ENCODE measurements at regions not wholly inside any gene's neighbourhood (a gene's known extent, or its start where the extent isn't known, plus 50 kb on each side); places are given as distances from the start of the nearest gene placed in this dataset.
"Not testable (repeated sequence)": the region's sequence is repeated elsewhere in the genome, so short reads cannot be mapped to it uniquely, and the experiment has no call there.

DNA sequence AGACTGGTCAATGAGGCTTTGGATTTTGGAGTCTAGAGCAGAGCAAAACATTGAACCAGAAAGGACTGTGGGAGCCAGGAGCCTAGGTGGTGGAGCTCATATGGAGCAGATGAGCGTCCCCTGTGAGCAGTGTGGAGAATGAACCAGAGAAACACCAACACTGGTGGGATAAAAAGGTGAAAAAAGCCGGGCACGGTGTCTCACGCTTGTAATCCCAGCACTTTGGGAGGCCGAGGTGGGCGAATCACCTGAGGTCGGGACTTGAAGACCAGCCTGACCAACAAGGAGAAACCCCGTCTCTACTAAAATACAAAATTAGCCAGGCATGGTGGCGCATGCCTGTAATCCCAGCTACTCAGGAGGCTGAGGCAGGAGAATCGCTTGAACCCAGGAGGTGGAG is 192.7 kb upstream of the CDH5 start:
- DNase-seq (ENCODE audit: low read depth in 3 of 3): not testable (repeated sequence)

DNA sequence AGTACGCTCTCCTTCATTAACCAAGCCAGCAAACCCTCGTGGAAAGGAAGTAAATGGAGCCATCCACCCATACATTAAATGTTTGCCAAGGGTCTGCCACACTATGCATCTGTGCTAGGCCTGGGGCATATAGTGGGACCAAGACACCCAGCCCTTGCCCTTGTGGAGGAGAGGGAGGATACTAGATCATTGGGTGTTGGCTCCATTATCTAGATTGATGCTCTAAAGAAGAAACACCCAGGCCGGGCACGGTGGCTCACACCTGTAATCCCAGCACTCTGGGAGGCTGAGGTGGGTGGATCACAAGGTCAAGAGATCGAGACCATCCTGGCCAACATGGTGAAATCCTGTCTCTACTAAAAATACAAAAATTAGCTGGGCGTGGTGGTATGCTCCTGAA is 193.3 kb upstream of the CDH5 start:
- DNase-seq (ENCODE audit: low read depth in 3 of 3): not testable (repeated sequence)

DNA sequence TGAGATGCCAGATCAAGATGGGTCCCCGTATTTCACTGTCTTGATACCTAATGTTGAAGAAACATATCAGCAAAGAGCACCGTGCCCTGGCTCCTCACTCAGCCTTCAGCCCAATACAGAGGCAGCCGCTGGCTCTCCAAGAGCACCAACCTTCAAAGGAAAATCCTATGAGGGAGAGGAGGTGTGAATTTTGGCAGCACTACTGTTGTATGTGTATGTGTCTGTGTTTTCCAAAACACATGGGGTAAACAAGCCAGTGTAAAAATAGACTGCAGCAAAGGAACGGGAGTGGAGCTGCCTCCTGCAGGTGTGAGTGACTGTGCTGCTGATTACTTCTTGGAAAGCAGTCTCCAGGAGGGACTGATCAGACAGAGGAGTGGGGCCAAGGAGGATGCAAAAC is 194.0 kb upstream of the CDH5 start:
- DNase-seq (ENCODE audit: low read depth in 3 of 3): no peak

DNA sequence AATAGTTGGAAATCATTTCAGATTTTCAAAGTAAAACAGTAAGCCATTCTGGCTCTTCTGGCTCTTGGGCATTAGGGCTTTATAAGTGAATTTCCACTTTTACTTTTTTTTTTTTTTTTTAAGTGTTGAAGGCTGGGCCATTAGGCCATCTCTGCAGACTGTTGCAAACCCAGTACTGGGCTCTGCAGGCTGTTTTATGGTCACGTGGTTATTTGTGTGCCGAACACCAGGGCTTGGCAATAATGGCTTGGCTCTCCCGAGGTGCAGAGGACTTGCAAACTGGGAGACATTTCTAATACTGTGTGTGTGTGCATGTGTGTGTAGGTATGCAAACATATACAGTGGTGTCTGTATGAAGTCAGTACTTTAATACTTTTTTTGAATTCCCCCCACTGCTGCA is 194.9 kb upstream of the CDH5 start:
- DNase-seq (ENCODE audit: low read depth in 3 of 3): no peak

DNA sequence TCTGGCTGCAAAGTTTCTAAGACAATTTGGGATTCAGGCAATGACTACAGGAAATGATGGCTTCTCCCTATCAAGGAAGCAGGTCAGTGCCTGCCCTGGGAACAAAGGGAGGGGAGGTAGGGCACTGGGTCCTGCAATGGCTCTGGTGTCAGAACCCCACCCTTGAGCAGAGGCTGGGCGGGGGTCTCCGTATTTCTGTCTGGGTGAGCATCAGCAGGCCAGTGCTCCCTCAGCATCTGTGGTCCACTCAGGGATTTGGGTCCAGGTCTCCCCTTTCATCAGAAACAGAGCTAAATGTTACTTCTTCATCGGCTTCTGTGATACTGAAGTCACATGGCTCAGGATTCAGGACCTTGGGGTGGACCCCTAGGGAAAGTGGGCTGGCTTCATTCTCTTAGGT is 195.5 kb upstream of the CDH5 start:
- DNase-seq (ENCODE audit: low read depth in 3 of 3): no peak

DNA sequence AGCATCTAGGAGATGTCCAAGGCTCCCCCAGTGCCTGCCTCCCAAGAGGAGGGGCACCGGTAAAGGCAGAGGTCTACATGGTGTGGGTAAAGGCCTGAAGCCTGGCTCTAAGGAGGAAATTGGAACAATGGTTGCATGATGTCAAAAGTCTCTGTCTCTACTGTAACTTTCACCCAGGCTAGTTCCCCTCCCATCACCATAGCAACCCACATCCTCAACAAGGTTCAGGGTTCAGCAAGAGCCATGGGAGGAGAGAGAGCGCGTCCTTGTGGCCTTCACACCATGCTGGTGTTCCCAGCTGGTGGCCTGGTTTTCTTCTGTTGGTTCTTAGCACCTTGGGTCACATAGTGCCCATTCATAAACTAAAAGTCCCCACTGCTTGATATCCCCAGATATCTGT is 196.7 kb upstream of the CDH5 start:
- no peak for DNase-seq (ENCODE audit: low read depth in 3 of 3)

DNA sequence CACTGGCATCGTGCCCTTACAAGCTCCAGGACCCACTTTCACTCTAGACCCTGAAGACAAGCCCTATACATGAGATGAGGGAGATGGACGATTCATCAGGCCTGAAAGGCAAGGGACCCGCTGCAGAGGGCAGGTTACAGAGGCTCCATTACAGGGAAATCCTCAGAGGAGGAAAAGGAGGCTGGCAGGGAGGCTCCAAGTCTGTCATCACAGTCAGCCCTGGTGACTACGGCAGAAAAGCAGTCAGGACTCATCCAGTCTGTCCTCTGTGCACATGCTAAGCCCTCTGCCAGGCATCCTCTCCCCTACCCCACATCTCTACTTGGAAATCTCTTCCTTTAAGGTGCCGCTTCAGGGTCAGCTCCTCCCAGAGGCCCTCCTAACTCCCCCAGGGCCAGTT is 197.7 kb upstream of the CDH5 start:
- no peak for DNase-seq (ENCODE audit: low read depth in 3 of 3)

DNA sequence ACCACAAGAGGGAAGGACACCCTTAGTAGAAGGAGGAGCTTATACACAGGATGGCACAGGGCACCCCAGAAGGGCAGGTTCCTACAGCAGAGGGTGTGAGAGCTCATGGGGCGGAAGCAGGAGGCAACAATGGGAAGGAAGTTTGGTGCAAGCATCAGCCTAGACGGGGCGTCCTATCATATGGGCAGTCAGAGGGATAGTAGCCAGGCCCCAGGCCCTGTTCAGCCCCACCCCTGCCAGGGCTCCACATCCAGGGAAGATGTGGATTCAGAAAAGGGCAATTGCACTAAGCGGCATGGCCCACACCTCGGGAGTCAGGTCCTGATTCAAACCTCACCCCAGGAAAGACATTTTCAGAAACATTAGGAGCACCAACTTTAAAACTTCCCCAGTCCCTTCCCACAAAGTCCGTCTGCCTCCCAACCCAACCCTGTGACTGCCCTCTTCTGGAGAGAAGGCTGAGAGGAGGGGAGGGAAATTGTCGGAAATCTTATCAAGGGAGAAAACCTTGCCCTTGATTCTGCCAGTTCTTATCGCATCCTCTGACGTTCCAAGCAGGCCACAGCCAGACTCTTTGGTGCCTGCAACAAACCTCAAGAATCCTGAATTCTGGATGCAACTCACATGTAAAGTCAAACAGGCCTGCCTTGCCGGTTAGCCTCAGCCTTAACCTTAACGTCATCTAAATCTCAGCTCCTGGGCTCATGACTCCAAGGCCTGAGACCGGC is 198.8 kb upstream of the CDH5 start:
- no peak for DNase-seq (ENCODE audit: low read depth in 3 of 3)

DNA sequence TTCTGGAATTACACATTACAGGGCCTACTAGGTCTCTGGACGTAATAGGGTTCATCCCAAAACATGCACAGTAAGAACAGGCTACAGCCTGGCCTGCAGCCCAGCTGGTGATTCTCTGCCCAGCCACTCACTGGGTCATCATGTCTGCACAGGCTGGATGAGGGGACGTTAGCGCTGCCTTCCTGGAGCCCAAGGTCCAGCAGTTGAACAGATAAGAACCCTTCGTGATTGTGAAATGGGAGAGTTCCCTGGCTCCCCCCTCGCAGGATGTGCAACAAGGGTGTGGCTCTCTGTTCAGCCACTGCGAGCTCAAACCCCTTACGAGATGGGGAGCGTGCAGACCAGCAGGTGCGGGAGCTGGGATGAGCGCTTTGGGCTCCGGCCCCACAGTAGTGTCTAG is 200.0 kb upstream of the CDH5 start:
- DNase-seq (ENCODE audit: low read depth in 3 of 3): no peak

DNA sequence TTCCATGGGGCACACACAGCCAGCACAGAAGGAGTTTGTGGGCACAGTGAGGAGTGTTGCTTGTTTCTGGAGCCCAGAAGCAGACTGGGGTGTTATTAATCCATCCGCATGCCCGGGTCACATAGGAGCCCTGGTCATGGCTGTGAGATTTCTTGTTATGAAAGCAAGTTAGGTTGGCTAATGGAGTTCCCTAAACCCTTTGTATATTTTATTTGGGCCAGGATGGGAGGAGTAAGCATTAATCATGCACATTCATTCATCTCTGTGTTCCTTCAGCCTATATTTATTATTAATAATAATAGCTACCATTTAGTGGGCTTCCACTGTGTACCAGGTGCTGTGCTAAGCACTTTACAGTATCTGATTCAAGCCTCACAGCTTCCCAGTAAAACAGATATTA is 200.6 kb upstream of the CDH5 start:
- DNase-seq (ENCODE audit: low read depth in 3 of 3): no peak

DNA sequence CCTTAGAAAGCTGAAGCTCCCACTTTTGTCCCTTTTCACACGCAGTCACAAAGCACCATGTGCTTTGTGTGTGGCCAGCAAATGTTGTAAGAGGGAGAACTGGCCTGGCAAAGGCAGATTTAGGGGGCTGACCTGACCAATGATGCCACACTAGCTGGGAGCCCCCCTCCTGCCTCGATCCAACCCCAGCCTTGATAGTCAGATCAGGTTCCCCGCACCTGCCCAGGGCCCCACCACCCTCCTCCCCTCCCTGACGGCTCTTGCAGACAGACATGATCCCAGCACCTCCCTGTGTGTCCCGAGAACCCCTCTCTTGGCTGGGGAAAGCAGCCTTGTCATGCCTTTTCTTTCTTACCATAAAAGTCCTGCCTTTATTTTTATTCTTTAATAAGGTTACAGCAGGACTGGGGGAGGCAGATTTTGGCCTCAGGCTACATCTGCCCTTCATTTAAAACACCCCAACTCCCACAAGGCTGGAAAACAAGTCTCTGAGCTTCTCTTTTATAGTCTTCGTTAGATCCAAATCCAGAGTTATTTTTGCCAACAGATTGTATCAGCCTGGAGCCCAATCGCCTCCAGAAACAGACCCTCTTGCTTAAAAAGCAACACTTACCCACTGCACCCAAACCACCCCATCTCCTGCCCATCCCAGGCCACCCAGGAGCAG is 201.8 kb upstream of the CDH5 start:
- no peak for DNase-seq (ENCODE audit: low read depth in 3 of 3)

DNA sequence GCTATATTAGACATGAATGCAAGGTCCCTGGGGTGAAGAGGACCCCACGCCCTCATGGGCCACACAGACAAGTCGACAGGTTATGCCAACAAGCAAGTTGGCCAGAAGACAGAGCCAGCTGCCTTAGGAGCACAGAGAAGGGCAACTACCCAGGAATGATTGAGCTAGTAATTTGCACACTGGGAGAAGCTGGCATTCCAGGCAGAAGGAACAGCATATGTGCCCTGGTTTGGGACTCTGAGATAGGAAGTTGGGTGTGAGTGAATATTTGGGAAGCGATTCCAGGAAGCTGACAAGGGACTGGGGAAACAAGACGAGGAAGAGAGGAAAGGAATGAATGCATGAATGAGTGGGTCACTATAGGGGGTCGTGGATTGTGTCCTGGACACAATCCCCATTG is 203.7 kb upstream of the CDH5 start:
- DNase-seq (ENCODE audit: low read depth in 3 of 3): no peak

DNA sequence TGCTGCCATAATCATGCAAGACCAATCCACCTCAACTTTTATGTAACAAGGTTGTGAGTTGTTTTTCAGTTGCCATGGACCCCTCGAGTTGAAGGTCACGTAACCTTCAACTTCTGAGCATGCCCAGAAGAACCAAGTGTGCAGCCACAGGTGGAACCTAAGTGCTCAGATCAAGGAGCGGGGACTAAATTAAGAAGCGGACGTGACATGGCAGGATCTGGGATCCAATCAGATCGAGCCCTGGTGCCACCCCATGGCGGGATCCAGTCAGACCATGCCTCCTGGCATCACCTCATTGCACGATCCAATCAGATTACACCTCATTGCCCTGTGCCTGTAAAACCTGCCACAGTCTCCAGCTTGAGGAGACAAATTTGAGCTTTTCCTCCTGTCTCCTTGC is 204.5 kb upstream of the CDH5 start:
- DNase-seq (ENCODE audit: low read depth in 3 of 3): no peak

DNA sequence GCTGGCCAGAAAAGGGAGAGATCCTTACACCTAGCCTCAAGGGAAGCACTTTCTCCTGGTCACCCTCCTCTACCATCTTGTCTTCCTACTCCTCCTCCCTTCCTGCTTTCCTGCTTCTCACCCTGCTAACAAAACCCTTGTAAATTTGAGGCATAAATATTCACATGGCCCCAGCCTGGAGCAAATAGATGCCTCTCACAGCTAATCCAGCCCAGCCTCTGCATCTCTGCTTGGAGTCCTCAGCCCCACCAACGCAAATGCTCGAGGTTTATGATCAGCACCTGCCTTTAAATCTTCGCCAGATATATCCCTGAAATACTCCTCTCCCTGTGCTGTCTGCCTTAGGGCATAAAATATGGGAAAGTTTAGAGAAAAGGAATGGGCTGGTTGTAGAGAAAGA is 205.2 kb upstream of the CDH5 start:
- DNase-seq (ENCODE audit: low read depth in 3 of 3): no peak

DNA sequence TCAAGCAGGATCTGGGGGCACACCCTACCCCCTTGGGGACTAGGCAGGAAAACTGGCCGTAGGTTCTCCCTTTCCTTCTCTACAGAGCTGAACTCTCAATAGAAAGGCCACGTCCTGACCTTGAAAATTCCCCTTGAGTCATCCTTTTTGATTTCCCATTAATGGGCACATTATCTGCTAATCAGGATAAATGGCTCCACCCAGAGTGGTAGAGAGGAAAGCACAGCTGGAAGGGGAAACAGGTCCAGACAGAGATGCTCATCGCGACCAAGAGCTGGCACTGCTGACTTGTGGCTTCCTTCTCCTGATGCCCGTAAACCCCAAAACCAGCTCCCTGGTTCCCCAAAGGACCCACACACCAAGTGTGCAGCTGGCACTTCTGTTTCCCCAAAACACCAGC is 206.5 kb upstream of the CDH5 start:
- DNase-seq (ENCODE audit: low read depth in 3 of 3): no peak

DNA sequence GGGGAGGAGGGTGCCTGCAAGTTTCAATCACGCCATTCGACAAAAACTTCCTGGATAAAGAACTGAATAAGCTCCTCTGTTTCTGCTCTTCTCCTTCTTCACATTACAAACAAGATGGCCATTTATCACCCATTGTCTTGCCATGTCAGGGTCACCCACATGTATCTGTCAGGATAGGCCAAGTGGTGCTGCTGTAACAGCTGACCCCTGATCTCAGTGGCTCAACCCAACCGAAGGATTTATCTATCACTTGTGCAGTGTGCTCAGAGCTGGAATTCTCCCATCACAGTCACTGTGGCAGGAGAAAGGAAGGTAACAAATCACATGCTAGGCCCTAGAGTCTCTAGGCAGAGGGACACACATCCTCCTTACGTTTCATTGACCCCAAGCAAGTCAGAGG is 210.0 kb upstream of the CDH5 start:
- DNase-seq (ENCODE audit: low read depth in 3 of 3): no peak

DNA sequence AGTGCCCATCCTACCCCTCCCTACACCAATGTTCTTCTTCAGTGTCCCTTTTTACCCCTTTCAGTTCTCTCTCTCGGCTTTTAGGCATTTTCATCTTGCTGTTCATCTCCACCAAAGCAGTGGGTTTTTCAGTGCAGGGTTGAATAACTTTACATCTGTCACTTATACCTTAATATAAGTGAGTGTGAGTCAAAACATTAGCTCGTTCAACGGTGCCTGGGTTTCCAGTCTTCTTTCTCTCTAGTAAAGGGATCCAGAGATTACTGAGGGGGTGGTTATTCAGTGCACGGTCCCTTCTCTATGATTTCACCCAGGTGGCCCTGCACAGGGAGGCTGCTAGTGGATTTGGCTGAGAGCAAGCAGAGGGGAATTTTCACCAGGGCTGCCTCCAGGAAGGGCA is 210.6 kb upstream of the CDH5 start:
- no peak for DNase-seq (ENCODE audit: low read depth in 3 of 3)

DNA sequence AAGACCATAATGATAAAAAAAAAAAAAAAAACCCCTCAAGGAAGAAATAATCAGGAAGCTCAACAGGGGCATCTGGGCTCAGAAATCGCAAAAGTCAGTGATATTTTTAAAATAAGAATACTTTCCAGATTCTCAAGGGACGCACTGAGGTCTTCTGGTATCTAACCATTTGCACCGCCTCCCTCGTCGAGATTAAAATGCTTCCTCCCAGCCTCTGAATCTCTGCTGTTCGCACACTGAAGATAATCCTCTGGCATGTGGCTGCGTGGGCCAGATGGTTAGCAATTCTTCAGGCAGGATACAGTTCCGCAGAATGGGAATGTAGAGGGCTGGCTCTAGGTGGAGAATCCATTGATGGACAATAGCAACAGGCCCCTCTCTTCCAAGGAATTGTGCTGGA is 211.7 kb upstream of the CDH5 start:
- no peak for DNase-seq (ENCODE audit: low read depth in 3 of 3)

DNA sequence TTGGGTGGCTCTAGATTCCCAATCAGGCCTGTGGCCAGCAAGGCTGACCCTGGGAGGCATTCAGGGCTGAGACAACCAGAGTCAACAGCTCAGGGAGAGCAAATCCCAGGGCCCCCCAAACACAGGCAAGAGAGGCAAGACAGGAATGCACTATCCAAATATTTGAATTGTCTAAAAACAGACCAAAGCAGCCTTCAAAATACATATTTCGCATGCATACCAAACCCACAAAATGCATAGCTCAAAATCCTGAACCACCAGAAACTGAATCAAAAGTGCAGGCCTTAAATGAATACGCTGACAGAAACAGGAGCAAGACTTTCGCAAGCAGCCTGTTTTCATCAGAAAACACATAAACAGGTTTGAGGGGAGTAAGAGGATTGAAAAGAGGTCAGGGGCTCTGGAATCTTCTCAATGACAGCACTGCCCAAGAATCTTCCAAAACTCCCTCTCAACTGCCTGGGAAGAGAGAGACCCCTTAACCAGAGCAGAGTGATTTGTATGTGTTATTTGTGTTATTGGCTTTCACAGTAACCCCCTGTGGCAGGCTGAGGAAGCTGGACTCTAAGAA is 213.6 kb upstream of the CDH5 start:
- no peak for DNase-seq (ENCODE audit: low read depth in 3 of 3)

DNA sequence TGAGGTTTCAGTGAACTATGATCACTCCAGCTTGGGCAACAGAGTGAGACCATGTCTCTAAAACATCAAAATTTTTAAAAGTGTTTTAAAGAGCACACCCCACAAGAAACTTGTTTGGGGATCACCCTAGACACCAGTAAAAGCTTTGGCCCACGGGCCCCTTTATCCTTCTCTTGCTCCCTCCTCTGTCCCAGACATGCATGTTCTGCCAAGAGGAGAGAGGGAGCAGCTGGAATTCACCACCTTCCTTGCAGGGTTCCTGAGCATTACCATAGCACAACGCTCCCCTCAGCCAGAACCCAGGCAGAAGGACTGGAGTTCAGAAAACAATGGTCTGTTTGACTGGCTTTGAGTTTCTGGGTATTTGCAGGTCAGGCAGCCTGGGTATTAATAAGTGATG is 214.3 kb upstream of the CDH5 start:
- DNase-seq (ENCODE audit: low read depth in 3 of 3): no peak

DNA sequence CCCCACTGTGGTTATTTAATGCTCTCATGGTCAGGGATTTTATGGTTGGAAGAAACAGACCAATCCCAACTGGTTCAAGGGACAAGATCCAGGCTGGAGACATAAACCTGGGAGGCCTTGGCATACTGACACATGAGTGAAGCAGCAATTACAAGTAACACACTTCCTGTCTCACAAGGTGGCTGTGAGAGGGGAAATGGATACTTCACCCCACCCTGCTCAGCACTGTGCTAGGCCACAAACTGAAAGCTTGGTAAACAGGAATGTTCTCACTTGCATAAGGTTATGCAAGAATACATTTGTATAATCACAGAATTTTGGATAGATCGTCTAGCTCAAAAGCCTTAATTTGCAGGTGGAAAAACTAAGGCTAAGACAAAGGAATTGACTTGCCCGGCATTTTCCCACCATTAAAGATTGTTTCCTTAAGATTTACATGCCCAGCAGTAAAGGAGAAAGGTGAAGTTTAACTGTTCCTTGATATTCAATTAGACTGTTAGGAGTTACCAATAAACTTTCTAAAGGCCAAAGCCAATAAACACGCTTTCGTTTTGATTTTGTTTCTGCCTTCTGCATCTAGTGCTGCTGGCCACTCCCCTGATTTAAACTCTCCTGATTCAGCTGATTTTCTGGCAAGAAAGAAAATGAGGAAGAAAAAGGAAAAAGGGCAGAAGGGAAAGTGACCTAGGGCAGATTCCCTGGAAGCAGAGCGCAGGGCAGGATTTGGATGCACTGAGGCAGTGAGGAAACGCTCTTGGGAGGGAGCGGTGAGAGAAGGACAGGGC is 215.6 kb upstream of the CDH5 start:
- DNase-seq (ENCODE audit: low read depth in 3 of 3): no peak

DNA sequence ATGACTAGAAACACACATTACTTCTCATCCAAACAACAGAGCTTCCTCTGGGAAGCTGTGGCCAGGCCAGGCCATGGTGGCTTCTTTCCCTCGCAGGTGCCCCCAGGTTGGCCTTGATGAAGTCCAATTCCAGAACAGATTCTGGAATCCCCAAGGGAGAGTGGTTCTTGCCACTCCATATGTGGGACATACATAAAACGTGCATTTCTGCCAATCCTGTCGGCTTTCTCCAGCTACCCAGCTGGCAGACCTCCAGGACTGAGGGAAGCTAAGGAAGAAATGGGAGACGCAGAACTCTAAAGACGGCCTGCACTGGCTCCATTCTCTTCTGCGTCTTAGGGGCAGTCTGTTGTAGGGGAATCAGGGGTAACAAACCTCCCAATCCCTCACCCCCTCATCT is 219.2 kb upstream of the CDH5 start:
- DNase-seq (ENCODE audit: low read depth in 3 of 3): no peak

DNA sequence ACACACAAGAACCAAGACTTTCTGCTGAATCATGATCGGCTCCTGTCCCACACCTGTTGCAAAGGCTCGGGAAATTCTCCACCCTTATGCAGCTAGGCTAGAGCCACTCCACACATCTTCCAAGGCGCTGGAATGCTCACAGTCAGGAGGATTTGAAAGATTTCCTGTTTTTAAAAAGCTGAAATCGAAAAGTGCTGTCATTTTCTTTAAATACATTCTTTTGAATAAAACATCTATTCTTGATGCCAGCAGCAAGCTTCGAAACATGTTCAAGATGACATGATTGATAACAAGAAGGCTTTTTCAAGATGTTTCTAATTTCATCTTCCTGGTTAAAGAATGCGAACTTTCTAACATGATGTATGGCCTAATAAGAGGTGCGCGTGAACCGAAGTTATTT is 219.7 kb upstream of the CDH5 start:
- no peak for DNase-seq (ENCODE audit: low read depth in 3 of 3)

Data from stimulated activated CD4-positive, alpha-beta T cell treated with anti-CD3 and anti-CD28 coated beads, TNF-alpha, amount 100 ng/mL, for 4 hours (primary cell).